ENCODE measurements at regions not wholly inside any gene's neighbourhood (a gene's known extent, or its start where the extent isn't known, plus 50 kb on each side); places are given as distances from the start of the nearest gene placed in this dataset.

DNA sequence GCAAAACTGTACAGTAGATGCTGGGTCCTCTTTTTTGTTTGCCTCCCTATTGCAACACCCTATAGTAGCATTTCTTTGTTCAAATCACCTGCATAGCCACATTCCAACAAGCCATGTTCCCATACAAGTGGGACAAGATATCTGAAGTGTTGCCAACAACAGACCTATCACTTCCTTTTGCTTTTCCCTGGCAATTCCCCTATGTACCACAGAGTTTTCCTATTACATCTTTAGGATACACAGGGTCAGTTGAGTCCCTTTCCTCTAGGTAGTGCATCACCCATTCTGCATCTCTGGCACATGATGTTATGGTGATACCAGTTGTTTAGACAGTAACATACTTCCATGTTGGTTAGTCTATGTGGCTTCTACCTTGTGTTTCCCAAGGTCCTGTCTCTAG lies 125.1 kb upstream of the FBXL7 start:
- TF ChIP-seq, protein P1, sequence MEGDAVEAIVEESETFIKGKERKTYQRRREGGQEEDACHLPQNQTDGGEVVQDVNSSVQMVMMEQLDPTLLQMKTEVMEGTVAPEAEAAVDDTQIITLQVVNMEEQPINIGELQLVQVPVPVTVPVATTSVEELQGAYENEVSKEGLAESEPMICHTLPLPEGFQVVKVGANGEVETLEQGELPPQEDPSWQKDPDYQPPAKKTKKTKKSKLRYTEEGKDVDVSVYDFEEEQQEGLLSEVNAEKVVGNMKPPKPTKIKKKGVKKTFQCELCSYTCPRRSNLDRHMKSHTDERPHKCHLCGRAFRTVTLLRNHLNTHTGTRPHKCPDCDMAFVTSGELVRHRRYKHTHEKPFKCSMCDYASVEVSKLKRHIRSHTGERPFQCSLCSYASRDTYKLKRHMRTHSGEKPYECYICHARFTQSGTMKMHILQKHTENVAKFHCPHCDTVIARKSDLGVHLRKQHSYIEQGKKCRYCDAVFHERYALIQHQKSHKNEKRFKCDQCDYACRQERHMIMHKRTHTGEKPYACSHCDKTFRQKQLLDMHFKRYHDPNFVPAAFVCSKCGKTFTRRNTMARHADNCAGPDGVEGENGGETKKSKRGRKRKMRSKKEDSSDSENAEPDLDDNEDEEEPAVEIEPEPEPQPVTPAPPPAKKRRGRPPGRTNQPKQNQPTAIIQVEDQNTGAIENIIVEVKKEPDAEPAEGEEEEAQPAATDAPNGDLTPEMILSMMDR (IDR thresholded peaks at IDR 0.05) = no peak
- TF ChIP-seq POLR2AphosphoS5 (IDR thresholded peaks at IDR 0.05) (no peak), POLR2A (IDR thresholded peaks at IDR 0.05) (no peak), EP300 (IDR thresholded peaks at IDR 0.05) (no peak)
